GM21381 (cell line): ENCODE measurements at regions not wholly inside any gene's neighbourhood (a gene's known extent, or its start where the extent isn't known, plus 50 kb on each side); places are given as distances from the start of the nearest gene placed in this dataset.

ENCODE experiments used
- ATAC-seq: cut with Tn5 transposase; IDR thresholded peaks from one replicate; pipeline ENCODE4 v1.9.1; 2021; ENCODE audit warnings: mild to moderate bottlenecking, moderate library complexity; ENCODE audit not compliant: unreplicated experiment

- ATAC-seq, result no peak
These were observed 410.0 kb upstream of the SULF2 start for GRCh38 chr20:48195121-48195870.

- no peak for ATAC-seq
These were observed 409.3 kb upstream of the SULF2 start for GRCh38 chr20:48194583-48194982.

GRCh38 chr20:48193627-48194425 is 408.5 kb upstream of the SULF2 start:
- no peak for ATAC-seq

- ATAC-seq, result no peak
These were observed 406.8 kb upstream of the SULF2 start for GRCh38 chr20:48192109-48192508.

- ATAC-seq, result no peak
These were observed 405.9 kb upstream of the SULF2 start for GRCh38 chr20:48191200-48191599.

- no peak for ATAC-seq
These were observed 405.5 kb upstream of the SULF2 start for GRCh38 chr20:48190757-48191156.

- no peak for ATAC-seq
These were observed 403.9 kb upstream of the SULF2 start for GRCh38 chr20:48189181-48189580.

- ATAC-seq, result no peak
These were observed 402.6 kb upstream of the SULF2 start for GRCh38 chr20:48187851-48188250.

GRCh38 chr20:48186915-48187314 is 401.6 kb upstream of the SULF2 start:
- no peak for ATAC-seq

- ATAC-seq, result no peak
These were observed 401.2 kb upstream of the SULF2 start for GRCh38 chr20:48186447-48186846.

GRCh38 chr20:48184229-48184628 is 398.9 kb upstream of the SULF2 start:
- ATAC-seq, result no peak

GRCh38 chr20:48181261-48181935 is 396.1 kb upstream of the SULF2 start:
- ATAC-seq, result no peak

- no peak for ATAC-seq
These were observed 395.3 kb upstream of the SULF2 start for GRCh38 chr20:48180618-48181017.

- ATAC-seq, result no peak
These were observed 394.7 kb upstream of the SULF2 start for GRCh38 chr20:48180024-48180423.

- no peak for ATAC-seq
These were observed 393.4 kb upstream of the SULF2 start for GRCh38 chr20:48178633-48179032.

- ATAC-seq, result no peak
These were observed 391.8 kb upstream of the SULF2 start for GRCh38 chr20:48177058-48177457.

GRCh38 chr20:48176139-48176538 is 390.9 kb upstream of the SULF2 start:
- no peak for ATAC-seq

GRCh38 chr20:48175261-48175660 is 390.0 kb upstream of the SULF2 start:
- ATAC-seq, result no peak

GRCh38 chr20:48172357-48172702 is 387.0 kb upstream of the SULF2 start:
- no peak for ATAC-seq

GRCh38 chr20:48171626-48172356 is 386.5 kb upstream of the SULF2 start:
- no peak for ATAC-seq

- ATAC-seq, result no peak
These were observed 385.8 kb upstream of the SULF2 start for GRCh38 chr20:48171071-48171470.
